ENCODE measurements at regions not wholly inside any gene's neighbourhood (a gene's known extent, or its start where the extent isn't known, plus 50 kb on each side); places are given as distances from the start of the nearest gene placed in this dataset.

DNA sequence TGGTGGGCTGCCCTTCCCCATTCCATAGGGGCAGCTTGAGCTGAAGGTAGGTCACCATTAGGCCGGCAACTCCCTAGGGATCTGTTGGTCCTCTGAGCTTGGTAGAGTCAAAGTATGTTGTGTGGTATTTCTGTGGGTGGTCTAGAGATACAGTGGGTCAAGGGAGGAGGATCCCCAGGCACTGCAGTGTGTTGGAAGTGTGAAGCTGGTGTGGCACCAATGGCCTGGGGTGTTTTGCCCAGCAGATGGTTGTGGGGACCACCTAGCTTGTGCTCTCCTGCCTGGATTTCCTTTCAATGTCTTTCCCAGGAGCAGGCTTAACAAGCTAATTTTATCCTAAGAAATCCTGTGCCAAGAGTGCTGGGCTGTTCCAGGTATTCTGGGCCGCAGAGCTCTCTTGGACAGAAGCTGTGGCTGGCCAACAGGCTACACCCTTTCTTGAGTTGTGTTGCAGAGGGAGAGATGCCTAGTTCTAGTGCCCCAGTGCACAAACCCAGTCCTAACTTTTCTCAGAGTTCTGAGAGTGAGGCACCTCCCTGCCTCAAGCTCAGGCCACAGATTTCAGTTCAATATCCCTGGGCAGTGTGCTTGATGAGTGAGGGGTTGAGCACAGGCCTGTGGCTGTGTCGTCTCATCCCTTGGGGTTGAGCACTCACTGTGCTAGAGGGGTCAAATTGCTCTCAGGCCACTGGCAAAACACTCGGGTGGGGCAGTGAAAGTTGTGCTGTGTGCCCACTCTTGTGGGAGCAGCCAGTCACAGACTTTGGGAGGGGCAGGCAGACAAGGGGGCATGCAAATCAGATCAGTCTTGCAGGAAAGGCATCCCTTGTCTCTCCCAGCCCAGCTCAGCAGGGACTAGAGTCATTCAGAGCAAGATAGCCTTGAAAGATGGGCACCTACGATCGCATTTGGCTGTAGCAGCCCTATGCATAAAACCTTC is 1806.1 kb upstream of the MIR17HG start (continued):
- TF ChIP-seq NCOA4 (IDR thresholded peaks at IDR 0.05; ENCODE audit: partially characterized antibody), result no peak
- TF ChIP-seq ELF1 (tag; IDR thresholded peaks at IDR 0.05), result no peak
- TF ChIP-seq, protein P1, sequence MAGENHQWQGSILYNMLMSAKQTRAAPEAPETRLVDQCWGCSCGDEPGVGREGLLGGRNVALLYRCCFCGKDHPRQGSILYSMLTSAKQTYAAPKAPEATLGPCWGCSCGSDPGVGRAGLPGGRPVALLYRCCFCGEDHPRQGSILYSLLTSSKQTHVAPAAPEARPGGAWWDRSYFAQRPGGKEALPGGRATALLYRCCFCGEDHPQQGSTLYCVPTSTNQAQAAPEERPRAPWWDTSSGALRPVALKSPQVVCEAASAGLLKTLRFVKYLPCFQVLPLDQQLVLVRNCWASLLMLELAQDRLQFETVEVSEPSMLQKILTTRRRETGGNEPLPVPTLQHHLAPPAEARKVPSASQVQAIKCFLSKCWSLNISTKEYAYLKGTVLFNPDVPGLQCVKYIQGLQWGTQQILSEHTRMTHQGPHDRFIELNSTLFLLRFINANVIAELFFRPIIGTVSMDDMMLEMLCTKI (IDR thresholded peaks at IDR 0.05; ENCODE audit: partially characterized antibody), result no peak
- no peak for TF ChIP-seq ZFP1 (CRISPR knock-in tag; IDR thresholded peaks at IDR 0.05)
- no peak for TF ChIP-seq ZNF583 (CRISPR knock-in tag; IDR thresholded peaks at IDR 0.05)
- no peak for TF ChIP-seq GABPB2 (CRISPR knock-in tag; conservative IDR thresholded peaks at IDR 0.05)
- TF ChIP-seq TAF9B (IDR thresholded peaks at IDR 0.05; ENCODE audit: partially characterized antibody), result no peak
- TF ChIP-seq THRAP3 (IDR thresholded peaks at IDR 0.05; ENCODE audit: borderline replicate concordance), result no peak
- TF ChIP-seq SLC30A9 (CRISPR knock-in tag; IDR thresholded peaks at IDR 0.05), result no peak
- TF ChIP-seq ZNF408 (CRISPR knock-in tag; IDR thresholded peaks at IDR 0.05; ENCODE audit: low read depth), result no peak
- TF ChIP-seq, protein P2, sequence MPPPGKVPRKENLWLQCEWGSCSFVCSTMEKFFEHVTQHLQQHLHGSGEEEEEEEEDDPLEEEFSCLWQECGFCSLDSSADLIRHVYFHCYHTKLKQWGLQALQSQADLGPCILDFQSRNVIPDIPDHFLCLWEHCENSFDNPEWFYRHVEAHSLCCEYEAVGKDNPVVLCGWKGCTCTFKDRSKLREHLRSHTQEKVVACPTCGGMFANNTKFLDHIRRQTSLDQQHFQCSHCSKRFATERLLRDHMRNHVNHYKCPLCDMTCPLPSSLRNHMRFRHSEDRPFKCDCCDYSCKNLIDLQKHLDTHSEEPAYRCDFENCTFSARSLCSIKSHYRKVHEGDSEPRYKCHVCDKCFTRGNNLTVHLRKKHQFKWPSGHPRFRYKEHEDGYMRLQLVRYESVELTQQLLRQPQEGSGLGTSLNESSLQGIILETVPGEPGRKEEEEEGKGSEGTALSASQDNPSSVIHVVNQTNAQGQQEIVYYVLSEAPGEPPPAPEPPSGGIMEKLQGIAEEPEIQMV (tag; conservative IDR thresholded peaks at IDR 0.05; ENCODE audit: low read depth), result no peak
- TF ChIP-seq TGIF2 (CRISPR knock-in tag; IDR thresholded peaks at IDR 0.05), result no peak
- TF ChIP-seq, protein P3, sequence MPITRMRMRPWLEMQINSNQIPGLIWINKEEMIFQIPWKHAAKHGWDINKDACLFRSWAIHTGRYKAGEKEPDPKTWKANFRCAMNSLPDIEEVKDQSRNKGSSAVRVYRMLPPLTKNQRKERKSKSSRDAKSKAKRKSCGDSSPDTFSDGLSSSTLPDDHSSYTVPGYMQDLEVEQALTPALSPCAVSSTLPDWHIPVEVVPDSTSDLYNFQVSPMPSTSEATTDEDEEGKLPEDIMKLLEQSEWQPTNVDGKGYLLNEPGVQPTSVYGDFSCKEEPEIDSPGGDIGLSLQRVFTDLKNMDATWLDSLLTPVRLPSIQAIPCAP (CRISPR knock-in tag; IDR thresholded peaks at IDR 0.05; ENCODE audit: borderline replicate concordance), result no peak

Measured in K562 (cell line).